Stimulated activated memory B cell treated with anti-CD40 and anti-IgM and Interleukin-4, amounts not matched to agents 10 μg/mL and 1 μg/mL and 100 μg/mL, for 72 hours (primary cell): ENCODE measurements at regions not wholly inside any gene's neighbourhood (a gene's known extent, or its start where the extent isn't known, plus 50 kb on each side); places are given as distances from the start of the nearest gene placed in this dataset.

Experiments used
- ATAC-seq: fragments of 150-1000 bp; cut with Tn5 transposase; 2 replicates; pipeline ENCODE4 v1.10.0; 2021
- H3K27ac Mint-ChIP-seq: one replicate; pipeline ENCODE4 v1.8.0; 2022; ENCODE audit warnings: mild to moderate bottlenecking, mixed read lengths
- H3K27me3 Mint-ChIP-seq: one replicate; pipeline ENCODE4 v1.8.0; 2022; ENCODE audit warnings: mixed read lengths
- H3K36me3 Mint-ChIP-seq: one replicate; pipeline ENCODE4 v1.8.0; 2022; ENCODE audit warnings: mixed read lengths
- H3K4me1 Mint-ChIP-seq: one replicate; pipeline ENCODE4 v1.8.0; 2022; ENCODE audit warnings: mixed read lengths
- H3K4me3 Mint-ChIP-seq: one replicate; pipeline ENCODE4 v1.8.0; 2022; ENCODE audit warnings: mild to moderate bottlenecking, moderate library complexity, mixed read lengths
- H3K9me3 Mint-ChIP-seq: one replicate; pipeline ENCODE4 v1.8.0; 2022; ENCODE audit warnings: mixed read lengths

DNA sequence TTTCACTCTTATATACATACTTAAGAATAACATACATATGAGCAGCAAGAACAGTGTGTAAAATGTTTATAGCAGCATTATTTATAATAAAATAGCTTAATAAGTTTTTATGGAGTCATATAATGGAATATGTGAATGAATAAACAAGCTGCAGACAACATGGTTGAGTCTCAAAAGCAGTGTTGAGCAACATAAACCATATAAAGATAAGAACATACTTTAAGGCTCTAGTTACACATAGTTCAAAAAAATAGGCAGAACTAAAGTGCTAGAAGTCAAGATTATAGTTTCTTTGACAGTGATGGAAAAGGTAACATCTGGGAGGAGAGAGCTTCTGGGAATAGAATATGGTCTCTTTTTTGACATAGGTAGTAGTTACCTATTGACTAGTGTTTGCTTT, 53.7 kb upstream of the ADAMTS19 start:
- no peak for ATAC-seq
- H3K27me3 Mint-ChIP-seq = no peaks in the 10 kb centered on the region
- no peaks in the 10 kb centered on the region for H3K36me3 Mint-ChIP-seq
- no peaks in the 10 kb centered on the region for H3K4me1 Mint-ChIP-seq
- H3K27ac Mint-ChIP-seq = no peak overlapping the region
- H3K9me3 Mint-ChIP-seq = no peaks in the 10 kb centered on the region
- no peak overlapping the region for H3K4me3 Mint-ChIP-seq
